OCI-LY3 (cell line): ENCODE measurements at regions not wholly inside any gene's neighbourhood (a gene's known extent, or its start where the extent isn't known, plus 50 kb on each side); places are given as distances from the start of the nearest gene placed in this dataset.

Experiments
- EZH2phosphoT487 ChIP-seq: fragments of 200-600 bp; shearing (Covaris generic); IDR thresholded peaks from 2 replicates; pipeline ENCODE4 v1.6.1; 2018; ENCODE audit warnings: antibody characterized with exemption, mixed run types, low read depth
- TF ChIP-seq, protein P1 (sequence below): fragments of 200-600, 300-600 bp; sonication (generic); IDR thresholded peaks from 2 replicates; pipeline ENCODE4 v1.5.1; 2014; ENCODE audit warnings: antibody characterized with exemption, low read length, low read depth

DNA sequence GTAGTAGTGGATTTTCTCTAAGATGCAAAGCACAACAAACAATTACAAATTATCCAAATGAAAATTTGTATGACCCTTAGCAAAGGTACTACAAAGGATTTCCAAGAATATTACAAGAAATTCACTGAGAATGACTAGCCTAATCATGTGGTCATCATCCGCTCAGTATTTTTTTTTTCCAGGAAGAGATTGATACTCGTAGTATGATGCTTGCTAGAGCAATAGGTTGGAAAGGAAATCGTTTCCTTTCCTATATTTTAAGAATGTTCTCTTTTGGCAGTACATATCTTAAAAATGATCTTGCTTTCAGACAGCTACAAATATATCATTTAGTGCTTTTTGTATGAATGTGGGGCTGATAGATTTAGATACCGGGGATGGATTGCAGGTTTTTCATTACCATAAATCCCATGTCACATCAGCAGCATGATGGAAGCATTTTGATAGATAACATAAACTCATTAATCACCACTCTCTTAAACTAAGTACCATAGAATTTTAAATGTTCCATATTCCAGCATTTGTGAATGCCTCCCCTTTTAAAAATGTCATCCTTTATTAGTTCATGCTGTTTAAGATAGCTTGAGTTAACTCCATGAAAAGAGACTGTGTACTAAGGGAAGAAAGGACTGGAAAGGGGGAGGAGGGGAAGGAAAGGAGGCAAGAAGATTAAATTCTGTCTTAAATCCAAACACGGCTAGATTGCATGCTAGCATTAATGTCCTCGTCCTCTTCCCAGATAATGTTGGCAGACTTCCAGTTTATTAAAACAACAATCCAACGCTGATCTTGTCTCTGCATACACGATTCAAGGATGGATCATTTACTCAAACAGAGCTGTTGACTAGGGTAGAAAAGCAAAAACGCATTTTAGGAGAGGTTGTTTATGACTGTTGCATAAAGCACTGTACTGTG is 311.7 kb upstream of the ZNF608 start:
- TF ChIP-seq, protein P1, sequence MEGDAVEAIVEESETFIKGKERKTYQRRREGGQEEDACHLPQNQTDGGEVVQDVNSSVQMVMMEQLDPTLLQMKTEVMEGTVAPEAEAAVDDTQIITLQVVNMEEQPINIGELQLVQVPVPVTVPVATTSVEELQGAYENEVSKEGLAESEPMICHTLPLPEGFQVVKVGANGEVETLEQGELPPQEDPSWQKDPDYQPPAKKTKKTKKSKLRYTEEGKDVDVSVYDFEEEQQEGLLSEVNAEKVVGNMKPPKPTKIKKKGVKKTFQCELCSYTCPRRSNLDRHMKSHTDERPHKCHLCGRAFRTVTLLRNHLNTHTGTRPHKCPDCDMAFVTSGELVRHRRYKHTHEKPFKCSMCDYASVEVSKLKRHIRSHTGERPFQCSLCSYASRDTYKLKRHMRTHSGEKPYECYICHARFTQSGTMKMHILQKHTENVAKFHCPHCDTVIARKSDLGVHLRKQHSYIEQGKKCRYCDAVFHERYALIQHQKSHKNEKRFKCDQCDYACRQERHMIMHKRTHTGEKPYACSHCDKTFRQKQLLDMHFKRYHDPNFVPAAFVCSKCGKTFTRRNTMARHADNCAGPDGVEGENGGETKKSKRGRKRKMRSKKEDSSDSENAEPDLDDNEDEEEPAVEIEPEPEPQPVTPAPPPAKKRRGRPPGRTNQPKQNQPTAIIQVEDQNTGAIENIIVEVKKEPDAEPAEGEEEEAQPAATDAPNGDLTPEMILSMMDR, result no peak
- TF ChIP-seq EZH2phosphoT487, result no peak
